Adrenal gland (tissue), 9 donors: ENCODE measurements at regions not wholly inside any gene's neighbourhood (a gene's known extent, or its start where the extent isn't known, plus 50 kb on each side); places are given as distances from the start of the nearest gene placed in this dataset.

Experiments
- DNase-seq, 7 donors: peaks; one replicate each; pipeline ENCODE4 v3.0.0-alpha.2; 2019 to 2020
- H3K27ac ChIP-seq, 5 donors: fragments of 200-600 bp; sonication (generic) in 4 of 5; 1 replicate in 3 of 5; 2 replicates in 2 of 5; pipeline versions ENCODE4 v1.5.1 to v1.8.0; 2016 to 2020; ENCODE audit warnings: mild to moderate bottlenecking in 1 of 5
- H3K27me3 ChIP-seq: fragments of 200-600 bp; 2 replicates; pipeline ENCODE4 v1.8.0; 2021
- H3K36me3 ChIP-seq, 2 donors: fragments of 200-600 bp; replicated peaks in 1 of 2; 1 replicate in 1 of 2; 2 replicates in 1 of 2; pipeline versions ENCODE4 v1.5.1 to v1.8.0; 2018 to 2022
- H3K4me1 ChIP-seq, 2 donors: fragments of 200-600 bp; replicated peaks in 1 of 2; 1 replicate in 1 of 2; 2 replicates in 1 of 2; pipeline versions ENCODE4 v1.5.1 to v1.8.0; 2018 to 2021
- H3K4me3 ChIP-seq, 4 donors: fragments of 200-600 bp; sonication (generic) in 3 of 4; one replicate each; pipeline ENCODE4 v1.5.1; 2016 to 2018
- H3K9me3 ChIP-seq, 3 donors: fragments of 200-600 bp; sonication (generic) in 1 of 3; replicated peaks in 1 of 3; 1 replicate in 2 of 3; 2 replicates in 1 of 3; pipeline versions ENCODE4 v1.5.1 to v1.8.0; 2016 to 2021
- POLR2A ChIP-seq, 2 donors: fragments of 450-650 bp; IDR thresholded peaks; one replicate each; pipeline ENCODE4 v1.6.1; 2017; ENCODE audit warnings: antibody characterized with exemption in 2 of 2, mild to moderate bottlenecking in 2 of 2, moderate library complexity in 1 of 2
- WGBS, 4 donors: extraction: QIAGEN DNeasy Blood & Tissue Kit in 2 of 4; methylation state at CpG; one replicate each; pipeline versions ENCODE4 v1.1.5 to v1.1.7; 2013 to 2017; 5-methylcytosine and 5-hydroxymethylcytosine counted together
- intact Hi-C, 2 donors: fragments of 100-400 bp; cut with DNase I; formaldehyde crosslinking; loops; one replicate each; pipeline versions ENCODE4 v1.14.1 to v1.15.0; 2022 to 2023
- TF ChIP-seq, protein P1 (sequence below), 6 experiments: fragments of 450-650 bp in 4 of 6; fragments of 200-600 bp in 2 of 6; sonication (generic) in 1 of 6; IDR thresholded peaks; 1 replicate in 5 of 6; 2 replicates in 1 of 6; pipeline versions ENCODE4 v1.5.1 to v1.8.0; 2016 to 2021; ENCODE audit warnings: antibody characterized with exemption in 6 of 6, mild to moderate bottlenecking in 2 of 6, moderate library complexity in 1 of 6
- donor health status: healthy with polysubstance abuse.
- donor health status: Bipolar disorder and iron deficiency.
- donor health status: DM: yes; HTN: yes; CAD: no.
- donor health status: DM: no; HTN: no; CAD: no.
- donor health status: DM: no; HTN: no; CAD: no.

GRCh38 chr18:44273298-44273697 is 407.4 kb upstream of the SETBP1 start:
- no peaks in the 10 kb centered on the region for H3K27me3 ChIP-seq
- H3K27ac ChIP-seq = no peak overlapping the region
- H3K4me3 ChIP-seq = no peak overlapping the region
- intact Hi-C loops = no loop called here
- 49 to 61% (median 57%) methylated on average over 1 of the region's 1 CpG for WGBS, 4 donors
- TF ChIP-seq POLR2A (IDR thresholded peaks at IDR 0.05) = no peak
- TF ChIP-seq, protein P1, sequence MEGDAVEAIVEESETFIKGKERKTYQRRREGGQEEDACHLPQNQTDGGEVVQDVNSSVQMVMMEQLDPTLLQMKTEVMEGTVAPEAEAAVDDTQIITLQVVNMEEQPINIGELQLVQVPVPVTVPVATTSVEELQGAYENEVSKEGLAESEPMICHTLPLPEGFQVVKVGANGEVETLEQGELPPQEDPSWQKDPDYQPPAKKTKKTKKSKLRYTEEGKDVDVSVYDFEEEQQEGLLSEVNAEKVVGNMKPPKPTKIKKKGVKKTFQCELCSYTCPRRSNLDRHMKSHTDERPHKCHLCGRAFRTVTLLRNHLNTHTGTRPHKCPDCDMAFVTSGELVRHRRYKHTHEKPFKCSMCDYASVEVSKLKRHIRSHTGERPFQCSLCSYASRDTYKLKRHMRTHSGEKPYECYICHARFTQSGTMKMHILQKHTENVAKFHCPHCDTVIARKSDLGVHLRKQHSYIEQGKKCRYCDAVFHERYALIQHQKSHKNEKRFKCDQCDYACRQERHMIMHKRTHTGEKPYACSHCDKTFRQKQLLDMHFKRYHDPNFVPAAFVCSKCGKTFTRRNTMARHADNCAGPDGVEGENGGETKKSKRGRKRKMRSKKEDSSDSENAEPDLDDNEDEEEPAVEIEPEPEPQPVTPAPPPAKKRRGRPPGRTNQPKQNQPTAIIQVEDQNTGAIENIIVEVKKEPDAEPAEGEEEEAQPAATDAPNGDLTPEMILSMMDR (IDR thresholded peaks at IDR 0.05) = no peak
- no peaks in the 10 kb centered on the region for H3K9me3 ChIP-seq
- H3K36me3 ChIP-seq = no peaks in the 10 kb centered on the region
- no peaks in the 10 kb centered on the region for H3K4me1 ChIP-seq
- DNase-seq = no peak

DNA sequence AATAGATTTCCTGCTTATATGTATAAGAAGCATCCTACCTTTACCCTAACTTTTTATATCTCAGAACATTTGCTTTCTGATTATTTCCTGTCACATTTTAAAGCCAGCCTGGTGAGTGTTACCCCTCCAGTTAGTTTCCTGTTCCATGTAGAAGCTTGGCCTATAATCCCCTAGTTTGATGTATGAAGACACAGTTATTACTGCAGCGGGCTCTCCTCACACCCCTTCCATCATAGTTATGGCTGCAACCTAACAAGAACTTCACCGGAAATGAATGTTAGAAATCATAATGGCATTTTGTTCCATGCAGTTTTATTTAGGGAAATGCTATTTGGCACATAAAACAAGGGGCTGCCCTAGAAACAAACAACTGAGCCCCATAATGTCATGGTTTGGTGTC is 400.2 kb upstream of the SETBP1 start:
- no peaks in the 10 kb centered on the region for H3K9me3 ChIP-seq
- TF ChIP-seq POLR2A (IDR thresholded peaks at IDR 0.05) = no peak
- TF ChIP-seq, protein P1 (IDR thresholded peaks at IDR 0.05) = no peak
- no peak overlapping the region for H3K27ac ChIP-seq
- no peaks in the 10 kb centered on the region for H3K36me3 ChIP-seq
- no peak for DNase-seq
- no peak overlapping the region for H3K4me3 ChIP-seq
- no peaks in the 10 kb centered on the region for H3K27me3 ChIP-seq
- intact Hi-C loops = no loop called here
- H3K4me1 ChIP-seq = no peaks in the 10 kb centered on the region
- WGBS, 4 donors = 66 to 82% (median 76%) methylated on average over 2 of the region's 2 CpGs

GRCh38 chr18:44286049-44286448 is 394.6 kb upstream of the SETBP1 start:
- no peaks in the 10 kb centered on the region for H3K27me3 ChIP-seq
- no peak overlapping the region for H3K4me3 ChIP-seq
- intact Hi-C loops = no loop called here
- H3K4me1 ChIP-seq = no peaks in the 10 kb centered on the region
- 77 to 80% (median 78%) methylated on average over 2 of the region's 2 CpGs for WGBS, 4 donors
- H3K9me3 ChIP-seq = no peaks in the 10 kb centered on the region
- DNase-seq = no peak
- H3K27ac ChIP-seq = no peak overlapping the region
- H3K36me3 ChIP-seq = no peaks in the 10 kb centered on the region
- TF ChIP-seq POLR2A (IDR thresholded peaks at IDR 0.05) = no peak
- TF ChIP-seq, protein P1 (IDR thresholded peaks at IDR 0.05) = no peak

DNA sequence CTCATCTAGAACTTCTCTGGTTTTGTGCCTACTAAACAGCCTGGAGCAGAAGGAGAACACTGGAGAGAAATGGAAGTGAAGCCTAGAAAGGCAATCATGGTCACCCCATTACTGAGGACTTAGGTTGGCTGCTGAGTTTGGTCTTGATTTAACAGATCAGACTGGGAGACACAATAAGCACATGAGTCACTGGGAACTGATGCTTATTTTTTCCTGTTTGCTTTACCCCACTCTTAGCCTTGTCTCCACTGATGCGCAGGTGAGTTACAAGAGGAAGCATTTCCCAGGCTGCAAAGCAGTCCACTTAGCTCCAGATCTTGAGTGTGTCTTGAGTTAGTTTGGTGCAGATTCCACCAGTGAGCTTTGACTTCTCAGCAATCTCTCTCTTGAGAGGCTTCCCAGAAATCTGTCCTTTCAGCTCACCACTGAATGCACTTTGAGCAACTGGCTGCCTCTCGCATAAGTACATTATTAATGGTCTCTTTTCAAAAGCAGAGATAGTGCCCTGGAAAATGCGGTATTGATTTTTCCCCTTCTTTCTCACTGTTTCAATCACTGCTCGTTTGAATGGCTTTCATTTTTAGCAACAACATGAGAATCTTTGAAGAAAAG is 390.2 kb upstream of the SETBP1 start:
- H3K27ac ChIP-seq = no peak overlapping the region
- intact Hi-C loops = no loop called here
- no peak for DNase-seq
- 62 to 68% (median 66%) methylated on average over 4 of the region's 4 CpGs for WGBS, 4 donors
- TF ChIP-seq, protein P1 (IDR thresholded peaks at IDR 0.05) = no peak
- no peak for TF ChIP-seq POLR2A (IDR thresholded peaks at IDR 0.05)
- no peaks in the 10 kb centered on the region for H3K4me1 ChIP-seq
- no peaks in the 10 kb centered on the region for H3K9me3 ChIP-seq
- H3K4me3 ChIP-seq = no peak overlapping the region
- H3K36me3 ChIP-seq = no peaks in the 10 kb centered on the region
- H3K27me3 ChIP-seq = no peaks in the 10 kb centered on the region
